Testis (tissue), 2 donors: ENCODE measurements at regions not wholly inside any gene's neighbourhood (a gene's known extent, or its start where the extent isn't known, plus 50 kb on each side); places are given as distances from the start of the nearest gene placed in this dataset.

Experiments used
- DNase-seq: peaks from one replicate; pipeline ENCODE4 v3.0.0-alpha.2; 2019
- H3K27ac ChIP-seq, 2 donors: fragments of 200-600 bp; sonication (generic); one replicate each; pipeline ENCODE4 v1.5.1; 2019
- H3K27me3 ChIP-seq: fragments of 200-600 bp; sonication (generic); one replicate; pipeline ENCODE4 v1.5.1; 2019
- H3K36me3 ChIP-seq: fragments of 200-600 bp; sonication (generic); one replicate; pipeline ENCODE4 v1.5.1; 2017; ENCODE audit warnings: low read depth; ENCODE audit errors: missing control alignments
- H3K4me1 ChIP-seq: fragments of 200-600 bp; sonication (generic); one replicate; pipeline ENCODE4 v1.5.1; 2019
- H3K4me3 ChIP-seq, 2 donors: fragments of 200-600 bp; sonication (generic); one replicate each; pipeline ENCODE4 v1.5.1; 2017 to 2019
- H3K9me3 ChIP-seq: fragments of 200-600 bp; sonication (generic); one replicate; pipeline ENCODE4 v1.5.1; 2017
- CTCF ChIP-seq, 3 experiments: fragments of 450-650 bp in 2 of 3; fragments of 200-600 bp in 1 of 3; sonication (generic) in 1 of 3; IDR thresholded peaks; one replicate each; pipeline ENCODE4 v1.5.1; 2016 to 2019; ENCODE audit warnings: antibody characterized with exemption in 3 of 3, mild to moderate bottlenecking in 2 of 3, moderate library complexity in 1 of 3
- POLR2A ChIP-seq: fragments of 450-650 bp; IDR thresholded peaks from one replicate; pipeline ENCODE4 v1.6.1; 2017; ENCODE audit warnings: antibody characterized with exemption, mild to moderate bottlenecking, moderate library complexity
- WGBS, 2 donors: methylation state at CpG; one replicate each; pipeline ENCODE4 v1.1.5; 2018; 5-methylcytosine and 5-hydroxymethylcytosine counted together
- intact Hi-C: fragments of 100-400 bp; cut with DNase I; formaldehyde crosslinking; loops from one replicate; pipeline ENCODE4 v1.15.1; 2023; ENCODE audit warnings: low total_unique reads

GRCh38 chr15:97317163-97317562, 643.3 kb upstream of the ARRDC4 start:
- Histone ChIP-seq H3K9me3 (no peaks in the 10 kb centered on the region), H3K4me1 (no peaks in the 10 kb centered on the region), H3K27me3 (no peaks in the 10 kb centered on the region), H3K4me3 (no peak overlapping the region), H3K36me3 (no peaks in the 10 kb centered on the region), H3K27ac (no peak overlapping the region)
- intact Hi-C loops: no loop called here
- TF ChIP-seq CTCF (IDR thresholded peaks at IDR 0.05) (no peak), POLR2A (no peak)
- DNase-seq: no peak
- 84 to 87% methylated on average over 3 of the region's 3 CpGs for WGBS, 2 donors

GRCh38 chr15:97319291-97319690, 641.2 kb upstream of the ARRDC4 start:
- 80 to 86% methylated on average over 5 of the region's 5 CpGs for WGBS, 2 donors
- no peak overlapping the region for H3K27ac ChIP-seq
- H3K36me3 ChIP-seq: no peaks in the 10 kb centered on the region
- H3K27me3 ChIP-seq: no peaks in the 10 kb centered on the region
- H3K4me1 ChIP-seq: no peaks in the 10 kb centered on the region
- intact Hi-C loops: no loop called here
- no peak for DNase-seq
- H3K9me3 ChIP-seq: no peaks in the 10 kb centered on the region
- no peak overlapping the region for H3K4me3 ChIP-seq
- TF ChIP-seq CTCF (IDR thresholded peaks at IDR 0.05) (no peak), POLR2A (no peak)

- no peaks in the 10 kb centered on the region for H3K4me1 ChIP-seq
- no peak overlapping the region for H3K4me3 ChIP-seq
- H3K27ac ChIP-seq: no peak overlapping the region
- 71 to 77% methylated on average over 2 of the region's 2 CpGs for WGBS, 2 donors
- no peak for DNase-seq
- no peaks in the 10 kb centered on the region for H3K36me3 ChIP-seq
- H3K9me3 ChIP-seq: no peaks in the 10 kb centered on the region
- TF ChIP-seq CTCF (IDR thresholded peaks at IDR 0.05) (no peak), POLR2A (no peak)
- no peaks in the 10 kb centered on the region for H3K27me3 ChIP-seq
- intact Hi-C loops: no loop called here
Observed at GRCh38 chr15:97346221-97346620, 614.3 kb upstream of the ARRDC4 start.

- WGBS, 2 donors: 63 to 68% methylated on average over 4 of the region's 4 CpGs
- Histone ChIP-seq H3K36me3 (no peaks in the 10 kb centered on the region), H3K27me3 (no peaks in the 10 kb centered on the region), H3K27ac (no peak overlapping the region), H3K4me3 (no peak overlapping the region), H3K9me3 (no peaks in the 10 kb centered on the region), H3K4me1 (no peaks in the 10 kb centered on the region)
- no peak for DNase-seq
- TF ChIP-seq POLR2A: no peak
- no peak for TF ChIP-seq CTCF (IDR thresholded peaks at IDR 0.05)
- intact Hi-C loops: no loop called here
Observed at GRCh38 chr15:97350813-97351212, 609.7 kb upstream of the ARRDC4 start.

- Histone ChIP-seq H3K36me3 (no peaks in the 10 kb centered on the region), H3K4me3 (no peak overlapping the region), H3K9me3 (no peaks in the 10 kb centered on the region), H3K27me3 (no peaks in the 10 kb centered on the region), H3K27ac (no peak overlapping the region), H3K4me1 (no peaks in the 10 kb centered on the region)
- intact Hi-C loops: no loop called here
- TF ChIP-seq POLR2A: no peak
- no peak for TF ChIP-seq CTCF (IDR thresholded peaks at IDR 0.05)
- no peak for DNase-seq
- WGBS, 2 donors: 85 to 92% methylated on average over 3 of the region's 3 CpGs
Observed at GRCh38 chr15:97383516-97383915, 577.0 kb upstream of the ARRDC4 start.
